GM12878 (cell line): ENCODE measurements at regions not wholly inside any gene's neighbourhood (a gene's known extent, or its start where the extent isn't known, plus 50 kb on each side); places are given as distances from the start of the nearest gene placed in this dataset.

Experiments used
- CEBPB ChIP-seq, 2 experiments: fragments of 150-350 bp in 1 of 2; IDR thresholded peaks; 2 replicates each; pipeline ENCODE4 v1.6.1; 2012 to 2014; ENCODE audit warnings: low read depth in 2 of 2, low read length in 2 of 2, borderline replicate concordance in 1 of 2, inconsistent platforms in 1 of 2
- CHD1 ChIP-seq: IDR thresholded peaks from 2 replicates; pipeline ENCODE4 v1.6.1; 2012; ENCODE audit warnings: low read depth, low read length, improper control_type of control experiment
- CTCF ChIP-seq, 3 experiments: IDR thresholded peaks in 2 of 3; conservative IDR thresholded peaks in 1 of 3; 2 replicates each; pipeline ENCODE4 v1.5.1; 2011; ENCODE audit warnings: low read depth in 3 of 3, low read length in 3 of 3, mild to moderate bottlenecking in 3 of 3, control low read depth in 2 of 3, moderate library complexity in 2 of 3, inconsistent platforms in 1 of 3, mixed read lengths in 1 of 3; ENCODE audit not compliant: control insufficient read depth in 2 of 3, insufficient read depth in 1 of 3; ENCODE audit errors: extremely low read depth in 1 of 3
- IRF3 ChIP-seq: fragments of 450-650 bp; IDR thresholded peaks from 2 replicates; pipeline ENCODE4 v1.6.1; 2014; ENCODE audit warnings: mild to moderate bottlenecking
- PKNOX1 ChIP-seq: fragments of 450-650 bp; IDR thresholded peaks from 2 replicates; pipeline ENCODE4 v1.6.1; 2016; ENCODE audit warnings: mild to moderate bottlenecking
- PRDM15 ChIP-seq: fragments of 450-650 bp; formaldehyde crosslinking; IDR thresholded peaks from 2 replicates; pipeline ENCODE4 v1.4.0; 2020; ENCODE audit warnings: mild to moderate bottlenecking, moderate library complexity
- RBBP5 ChIP-seq: fragments of 200-600 bp; sonication (generic); conservative IDR thresholded peaks from 2 replicates; pipeline ENCODE4 v1.6.1; 2016

GRCh38 chr4:116752027-116752426 lies 333.3 kb downstream of the TRAM1L1 start:
- TF ChIP-seq PKNOX1 (no peak), PRDM15 (no peak), CTCF (IDR thresholded peaks at IDR 0.05 in 2 of 3, conservative IDR thresholded peaks at IDR 0.05 in 1 of 3; ENCODE audit: control insufficient read depth in 2 of 3, extremely low read depth in 1 of 3, insufficient read depth in 1 of 3, low read depth in 3 of 3, low read length in 3 of 3) (no peak), RBBP5 (no peak), CHD1 (no peak), IRF3 (no peak), CEBPB (IDR thresholded peaks at IDR 0.05; ENCODE audit: borderline replicate concordance in 1 of 2, low read depth in 2 of 2, low read length in 2 of 2) (no peak)
